Nucleus accumbens (tissue), 56 donors: ENCODE measurements at regions not wholly inside any gene's neighbourhood (a gene's known extent, or its start where the extent isn't known, plus 50 kb on each side); places are given as distances from the start of the nearest gene placed in this dataset.
"Not testable (repeated sequence)": the region's sequence is repeated elsewhere in the genome, so short reads cannot be mapped to it uniquely, and the experiment has no call there.

ENCODE experiments used
- DNase-seq, 56 donors: peaks; one replicate each; lab custom pipeline; 2025; lab: John Stamatoyannopoulos, UW

- no peak for DNase-seq
Measured at GRCh38 chr3:80771085-80771484, 990.4 kb downstream of the GBE1 start.

DNA sequence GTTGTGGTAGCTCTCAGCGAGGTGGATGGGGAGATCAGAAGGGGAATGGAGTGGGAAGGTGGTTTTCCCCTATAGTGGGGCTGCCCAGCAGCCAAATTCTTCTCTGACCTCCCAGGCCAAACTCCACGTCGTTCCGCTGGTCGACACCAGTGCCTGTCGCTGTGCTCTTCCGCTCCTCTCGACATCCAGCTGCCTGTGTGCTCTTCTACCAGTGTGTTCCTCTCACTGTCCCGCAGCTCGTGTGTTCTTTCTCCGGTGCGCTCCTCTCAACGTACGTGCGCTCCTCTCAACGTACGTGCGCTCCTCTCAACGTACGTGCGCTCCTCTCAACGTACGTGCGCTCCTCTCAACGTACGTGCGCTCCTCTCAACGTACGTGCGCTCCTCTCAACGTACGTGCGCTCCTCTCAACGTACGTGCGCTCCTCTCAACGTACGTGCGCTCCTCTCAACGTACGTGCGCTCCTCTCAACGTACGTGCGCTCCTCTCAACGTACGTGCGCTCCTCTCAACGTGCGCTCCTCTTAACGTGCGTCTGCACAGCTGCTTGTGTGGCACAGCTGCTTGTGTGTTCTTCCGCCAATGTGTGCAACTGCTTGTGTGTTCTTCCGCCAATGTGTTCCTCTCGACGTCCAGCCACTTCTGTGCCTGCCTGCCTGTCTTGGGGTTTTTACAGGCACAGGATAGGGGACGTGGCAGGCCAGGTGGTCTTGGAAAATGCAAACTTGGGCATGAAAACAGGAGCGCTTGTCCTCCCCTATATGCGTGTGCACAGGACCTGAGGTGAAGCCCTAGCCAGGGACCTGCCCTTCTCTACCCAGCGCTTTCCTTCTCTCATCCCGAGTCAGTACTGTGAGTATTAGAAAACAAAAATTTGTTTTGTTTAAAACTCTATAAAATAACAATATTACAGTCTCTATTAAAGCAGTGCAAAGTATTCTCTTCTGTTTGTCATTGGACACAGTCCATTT, 991.1 kb downstream of the GBE1 start:
- DNase-seq: no peak

- DNase-seq: no peak
Measured at GRCh38 chr3:80769683-80770082, 991.8 kb downstream of the GBE1 start.

- no peak for DNase-seq
Measured at GRCh38 chr3:80767604-80768003, 993.8 kb downstream of the GBE1 start.

GRCh38 chr3:80754969-80755368, 987.2 kb upstream of the ROBO1 start:
- no peak for DNase-seq

DNA sequence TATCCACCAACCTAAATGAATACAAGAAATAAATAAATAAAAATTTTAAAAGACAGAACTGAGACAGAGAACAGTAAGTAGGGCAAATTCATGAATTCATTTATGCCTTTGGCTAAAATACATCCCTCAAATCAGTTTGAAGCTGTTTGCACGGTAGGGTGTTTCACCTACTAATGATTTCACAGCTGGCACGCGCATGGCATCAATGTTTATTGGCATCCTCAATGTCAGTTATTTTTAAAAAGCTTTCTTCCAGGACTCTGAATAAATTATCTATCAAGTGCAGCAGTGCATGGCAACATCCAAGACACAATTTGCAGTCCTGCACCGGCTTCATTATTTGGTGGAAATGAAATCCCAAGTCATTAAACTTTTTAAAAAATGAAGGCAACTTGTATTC, 985.2 kb upstream of the ROBO1 start:
- no peak for DNase-seq

- DNase-seq: no peak
Measured at GRCh38 chr3:80750637-80751036, 982.8 kb upstream of the ROBO1 start.

GRCh38 chr3:80734920-80735319, 967.1 kb upstream of the ROBO1 start:
- DNase-seq: no peak

GRCh38 chr3:80734483-80734882, 966.7 kb upstream of the ROBO1 start:
- no peak for DNase-seq

- no peak for DNase-seq
Measured at GRCh38 chr3:80733522-80734176, 965.9 kb upstream of the ROBO1 start.

- DNase-seq: not testable (repeated sequence)
Measured at GRCh38 chr3:80727561-80727960, 959.8 kb upstream of the ROBO1 start.

DNA sequence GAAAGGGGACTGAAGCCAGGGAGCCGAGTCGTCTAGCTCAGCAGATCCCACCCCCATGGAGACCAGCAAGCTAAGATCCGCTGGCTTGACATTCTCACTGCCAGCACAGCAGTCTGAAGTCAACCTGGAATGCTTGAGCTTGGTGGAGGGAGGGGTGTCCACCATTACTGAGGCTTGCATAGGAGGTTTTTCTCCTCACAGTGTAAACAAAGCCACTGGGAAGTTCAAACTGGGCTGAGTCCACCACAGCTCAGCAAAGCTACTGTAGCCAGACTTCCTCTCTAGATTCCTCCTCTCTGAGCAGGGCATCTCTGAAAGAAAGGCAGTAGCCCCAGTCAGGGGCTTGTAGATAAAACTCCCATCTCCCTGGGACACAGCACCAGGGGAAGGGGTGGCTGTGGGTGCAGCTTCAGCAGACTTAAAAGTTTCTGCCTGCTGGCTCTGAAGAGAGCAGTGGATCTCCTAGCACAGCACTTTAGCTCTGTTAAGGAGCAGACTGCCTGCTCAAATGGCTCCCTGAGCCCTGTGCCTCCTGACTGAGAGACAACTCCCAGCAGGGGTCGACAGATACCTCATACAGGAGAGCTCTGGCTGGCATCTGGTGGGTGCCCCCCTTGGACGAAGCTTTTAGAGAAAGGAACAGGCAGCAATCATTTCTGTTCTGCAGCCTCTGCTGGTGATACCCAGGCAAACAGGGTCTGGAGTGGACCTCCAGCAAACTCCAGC, 942.0 kb upstream of the ROBO1 start:
- DNase-seq: not testable (repeated sequence)

GRCh38 chr3:80705290-80705689, 937.5 kb upstream of the ROBO1 start:
- DNase-seq: no peak

- DNase-seq: no peak
Measured at GRCh38 chr3:80701349-80701748, 933.6 kb upstream of the ROBO1 start.

- DNase-seq: no peak
Measured at GRCh38 chr3:80697291-80697690, 929.5 kb upstream of the ROBO1 start.

DNA sequence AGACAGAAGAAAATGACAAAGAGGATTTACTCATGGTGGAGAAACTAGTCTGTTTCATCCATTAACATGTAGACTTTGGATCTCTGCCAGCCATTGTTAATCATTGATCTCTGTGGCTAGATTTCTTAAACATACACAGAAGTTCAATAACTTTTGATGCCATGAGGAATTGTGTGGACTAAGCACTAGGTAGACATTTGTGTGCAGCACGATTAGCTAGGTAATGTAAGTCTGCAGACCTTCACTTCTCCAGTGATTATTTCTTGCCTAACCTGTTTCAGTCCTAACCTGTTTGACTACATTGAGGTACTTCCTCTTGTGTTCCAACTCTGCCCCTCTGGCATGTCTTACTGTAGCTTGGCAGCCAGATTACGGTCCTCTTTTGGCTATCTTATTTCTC, 928.5 kb upstream of the ROBO1 start:
- DNase-seq: no peak

DNA sequence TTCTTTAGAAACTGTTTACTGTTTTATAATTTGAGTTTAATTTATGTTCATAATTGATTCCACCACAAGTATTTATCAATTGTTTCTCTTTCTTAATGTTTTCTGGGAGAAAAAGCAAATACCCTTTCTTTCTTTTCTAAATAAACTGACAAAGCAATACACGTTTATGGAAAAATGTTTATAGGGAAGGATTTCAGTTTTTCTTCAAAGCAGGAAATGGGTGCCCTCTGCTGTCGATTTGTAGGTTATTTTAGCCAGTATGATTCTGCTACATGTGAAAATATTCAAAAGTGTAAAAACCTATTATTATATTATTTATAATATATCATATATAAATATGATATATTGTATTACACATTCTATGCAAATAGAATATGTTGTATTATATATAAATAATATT, 921.0 kb upstream of the ROBO1 start:
- peak in 1 of 56 donors; percentile 29 for DNase-seq

GRCh38 chr3:80682951-80683350, 915.2 kb upstream of the ROBO1 start:
- DNase-seq: no peak

- DNase-seq: no peak
Measured at GRCh38 chr3:80682235-80682634, 914.4 kb upstream of the ROBO1 start.

GRCh38 chr3:80677796-80678195, 910.0 kb upstream of the ROBO1 start:
- DNase-seq: no peak

GRCh38 chr3:80676866-80677265, 909.1 kb upstream of the ROBO1 start:
- DNase-seq: no peak
